Neural progenitor cell (in vitro differentiated cells): ENCODE measurements at regions not wholly inside any gene's neighbourhood (a gene's known extent, or its start where the extent isn't known, plus 50 kb on each side); places are given as distances from the start of the nearest gene placed in this dataset.

Experiments
- EZH2 ChIP-seq: fragments of 200-600 bp; sonication (generic); IDR thresholded peaks from 2 replicates; pipeline ENCODE4 v1.6.1; 2017; ENCODE audit warnings: antibody characterized with exemption, mild to moderate bottlenecking, moderate library complexity
- EZH2phosphoT487 ChIP-seq: fragments of 200-600 bp; sonication (generic); IDR thresholded peaks from 2 replicates; pipeline ENCODE4 v1.6.1; 2017; ENCODE audit warnings: antibody characterized with exemption
- TF ChIP-seq, protein P1 (sequence below): fragments of 200-600 bp; sonication (generic); IDR thresholded peaks from 2 replicates; pipeline ENCODE4 v1.5.1; 2017; ENCODE audit warnings: antibody characterized with exemption, mild to moderate bottlenecking

DNA sequence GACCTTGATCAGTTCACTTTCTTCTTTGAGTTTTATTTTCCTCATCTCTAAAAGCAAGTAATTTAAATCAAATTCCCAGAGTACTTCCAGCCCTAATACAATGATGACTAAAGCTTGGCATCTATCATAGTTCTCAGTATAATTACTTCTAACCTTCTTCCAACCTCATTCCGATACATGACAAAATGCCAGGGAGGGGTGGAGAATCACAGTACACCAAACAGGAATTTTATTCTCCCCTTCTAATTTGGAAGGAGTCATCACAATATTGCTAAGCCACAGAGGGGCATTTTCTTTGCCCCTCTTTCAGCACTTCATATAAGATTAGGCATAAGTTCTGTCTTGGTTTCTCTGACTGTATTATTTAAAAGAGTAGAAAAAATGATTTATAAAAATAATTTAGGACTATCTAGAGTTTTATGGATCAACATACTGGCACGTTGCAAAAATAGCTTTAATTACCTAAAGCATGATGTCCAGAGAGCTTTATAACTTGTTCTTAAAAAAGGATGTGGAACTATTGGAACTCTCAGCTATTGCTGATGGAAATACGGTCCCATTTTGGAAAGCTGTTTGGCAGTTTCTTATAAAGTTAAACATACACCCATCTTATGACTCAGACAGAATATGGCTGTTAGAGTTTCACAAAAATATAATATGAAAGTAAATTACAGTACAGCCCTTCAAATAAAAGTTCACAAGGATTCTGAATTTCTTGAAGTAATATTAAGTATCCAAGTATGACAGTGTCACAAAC is 86.9 kb upstream of the UBE2E2 start:
- TF ChIP-seq, protein P1, sequence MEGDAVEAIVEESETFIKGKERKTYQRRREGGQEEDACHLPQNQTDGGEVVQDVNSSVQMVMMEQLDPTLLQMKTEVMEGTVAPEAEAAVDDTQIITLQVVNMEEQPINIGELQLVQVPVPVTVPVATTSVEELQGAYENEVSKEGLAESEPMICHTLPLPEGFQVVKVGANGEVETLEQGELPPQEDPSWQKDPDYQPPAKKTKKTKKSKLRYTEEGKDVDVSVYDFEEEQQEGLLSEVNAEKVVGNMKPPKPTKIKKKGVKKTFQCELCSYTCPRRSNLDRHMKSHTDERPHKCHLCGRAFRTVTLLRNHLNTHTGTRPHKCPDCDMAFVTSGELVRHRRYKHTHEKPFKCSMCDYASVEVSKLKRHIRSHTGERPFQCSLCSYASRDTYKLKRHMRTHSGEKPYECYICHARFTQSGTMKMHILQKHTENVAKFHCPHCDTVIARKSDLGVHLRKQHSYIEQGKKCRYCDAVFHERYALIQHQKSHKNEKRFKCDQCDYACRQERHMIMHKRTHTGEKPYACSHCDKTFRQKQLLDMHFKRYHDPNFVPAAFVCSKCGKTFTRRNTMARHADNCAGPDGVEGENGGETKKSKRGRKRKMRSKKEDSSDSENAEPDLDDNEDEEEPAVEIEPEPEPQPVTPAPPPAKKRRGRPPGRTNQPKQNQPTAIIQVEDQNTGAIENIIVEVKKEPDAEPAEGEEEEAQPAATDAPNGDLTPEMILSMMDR = no peak
- TF ChIP-seq EZH2phosphoT487 (no peak), EZH2 (no peak)
